LNCAP (cell line): ENCODE measurements at regions not wholly inside any gene's neighbourhood (a gene's known extent, or its start where the extent isn't known, plus 50 kb on each side); places are given as distances from the start of the nearest gene placed in this dataset.

Source experiments
- TF ChIP-seq, protein P1 (sequence below): fragments of 450-650 bp; IDR thresholded peaks from 2 replicates; pipeline ENCODE4 v1.5.1; 2017; ENCODE audit warnings: mild to moderate bottlenecking

DNA sequence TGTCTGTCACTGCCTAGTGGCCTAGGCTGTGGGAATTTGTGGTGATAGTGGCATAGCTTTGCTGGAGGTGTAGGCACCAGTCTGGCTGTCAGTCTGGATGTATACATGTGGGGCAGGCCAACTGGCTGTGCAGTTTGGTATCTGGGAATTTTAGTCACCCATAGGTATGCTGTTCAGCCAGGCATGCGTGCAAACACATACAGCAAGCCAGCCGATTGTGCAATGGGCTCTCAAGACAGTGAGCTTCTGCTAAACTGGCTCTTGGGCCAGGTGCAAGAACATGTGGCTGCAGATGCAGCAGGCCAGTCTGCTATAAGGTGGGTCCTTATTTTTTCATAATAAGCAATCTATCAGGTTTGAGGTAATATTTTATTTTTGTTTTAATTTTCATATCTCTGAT is 87.1 kb upstream of the PLSCR5 start:
- TF ChIP-seq, protein P1, sequence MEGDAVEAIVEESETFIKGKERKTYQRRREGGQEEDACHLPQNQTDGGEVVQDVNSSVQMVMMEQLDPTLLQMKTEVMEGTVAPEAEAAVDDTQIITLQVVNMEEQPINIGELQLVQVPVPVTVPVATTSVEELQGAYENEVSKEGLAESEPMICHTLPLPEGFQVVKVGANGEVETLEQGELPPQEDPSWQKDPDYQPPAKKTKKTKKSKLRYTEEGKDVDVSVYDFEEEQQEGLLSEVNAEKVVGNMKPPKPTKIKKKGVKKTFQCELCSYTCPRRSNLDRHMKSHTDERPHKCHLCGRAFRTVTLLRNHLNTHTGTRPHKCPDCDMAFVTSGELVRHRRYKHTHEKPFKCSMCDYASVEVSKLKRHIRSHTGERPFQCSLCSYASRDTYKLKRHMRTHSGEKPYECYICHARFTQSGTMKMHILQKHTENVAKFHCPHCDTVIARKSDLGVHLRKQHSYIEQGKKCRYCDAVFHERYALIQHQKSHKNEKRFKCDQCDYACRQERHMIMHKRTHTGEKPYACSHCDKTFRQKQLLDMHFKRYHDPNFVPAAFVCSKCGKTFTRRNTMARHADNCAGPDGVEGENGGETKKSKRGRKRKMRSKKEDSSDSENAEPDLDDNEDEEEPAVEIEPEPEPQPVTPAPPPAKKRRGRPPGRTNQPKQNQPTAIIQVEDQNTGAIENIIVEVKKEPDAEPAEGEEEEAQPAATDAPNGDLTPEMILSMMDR = no peak

DNA sequence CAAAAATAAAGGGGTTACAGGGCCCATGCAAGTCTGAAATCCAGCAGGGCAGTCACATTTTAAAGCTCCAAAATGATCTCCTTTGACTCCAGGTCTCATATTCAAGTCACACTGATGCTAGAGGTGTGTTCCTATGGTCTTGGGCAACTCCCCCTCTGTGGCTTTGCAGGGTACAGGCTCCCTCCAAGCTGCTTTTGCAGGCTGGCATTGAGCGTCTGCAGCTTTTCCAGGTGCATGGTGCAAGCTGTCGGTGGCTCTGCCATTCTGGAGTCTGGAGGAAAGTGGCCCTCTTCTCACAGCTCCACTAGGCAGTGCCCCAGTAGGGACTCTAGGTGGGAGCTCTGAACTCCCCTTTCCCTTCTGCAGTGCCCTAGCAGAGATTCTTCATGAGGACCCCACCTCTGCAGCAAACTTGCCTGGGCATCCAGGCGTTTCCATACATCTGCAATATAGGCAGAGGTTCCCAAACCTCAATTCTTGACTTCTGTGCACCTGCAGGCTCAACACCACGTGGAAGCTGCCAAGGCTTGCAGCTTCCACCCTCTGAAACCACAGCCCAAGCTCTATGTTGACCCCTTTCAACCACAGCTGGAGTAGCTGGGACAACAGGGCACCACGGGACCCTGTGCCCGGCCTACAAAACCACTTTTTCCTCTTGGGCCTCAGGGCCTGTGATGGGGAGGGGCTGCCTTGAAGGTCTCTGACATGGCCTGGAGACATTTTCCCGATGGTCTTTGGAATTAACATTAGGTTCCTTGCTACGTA is 80.1 kb upstream of the PLSCR5 start:
- TF ChIP-seq, protein P1 = no peak

DNA sequence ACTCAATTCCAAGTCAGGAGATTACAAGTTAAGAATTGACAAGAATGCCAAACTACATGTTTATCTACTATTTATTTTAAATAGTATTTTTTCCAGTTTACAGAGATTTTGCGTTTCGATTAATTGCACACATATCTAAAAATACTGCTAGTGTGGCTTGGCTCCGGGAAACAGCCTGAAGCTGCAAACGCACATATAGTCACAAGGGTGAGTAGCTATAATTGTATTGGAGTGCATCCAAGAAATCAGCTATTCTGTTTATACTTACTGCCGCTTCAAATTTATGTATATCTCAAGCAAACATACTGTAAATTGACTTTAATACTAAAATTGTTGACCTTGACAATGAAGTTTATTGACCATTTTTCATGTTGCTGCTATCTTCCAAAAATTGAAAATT is 77.0 kb upstream of the PLSCR5 start:
- TF ChIP-seq, protein P1 = no peak

DNA sequence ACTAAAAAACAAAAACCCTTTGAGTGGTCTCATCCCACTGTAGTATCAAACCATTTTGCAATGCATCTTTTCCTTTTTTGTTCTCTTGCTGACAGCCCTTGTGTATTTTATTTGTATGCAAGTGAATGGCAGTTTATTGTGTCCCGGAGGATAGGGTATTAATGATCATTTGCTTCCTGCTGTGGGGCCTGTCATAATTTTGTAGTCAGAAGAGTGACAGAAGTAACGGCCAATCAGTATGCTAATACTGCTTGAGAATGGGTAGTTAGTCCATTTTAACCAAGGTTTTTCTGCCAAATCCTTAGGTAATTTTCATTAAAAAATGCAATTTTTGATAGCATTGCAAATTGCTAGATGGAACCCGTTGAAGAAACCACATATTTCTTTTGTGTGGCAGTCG is 75.5 kb upstream of the PLSCR5 start:
- TF ChIP-seq, protein P1 = no peak

DNA sequence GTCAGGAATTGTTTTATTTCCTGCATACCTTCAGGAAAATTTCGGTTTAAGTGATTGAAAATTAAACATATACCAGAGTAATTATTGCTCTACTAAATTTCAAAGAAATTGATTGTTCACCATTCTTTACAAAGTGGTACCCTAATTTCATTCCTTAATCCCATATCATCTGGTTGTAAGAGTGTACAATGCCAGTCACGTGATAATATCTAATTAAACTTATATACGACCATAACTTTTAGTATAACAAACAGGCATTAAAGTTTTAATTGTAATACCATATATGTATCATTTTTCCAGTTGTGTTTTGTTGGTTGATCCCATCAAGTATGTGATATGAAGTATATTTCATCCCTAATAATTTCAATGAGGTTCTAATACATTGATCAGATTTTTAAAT is 74.8 kb upstream of the PLSCR5 start:
- TF ChIP-seq, protein P1 = no peak

DNA sequence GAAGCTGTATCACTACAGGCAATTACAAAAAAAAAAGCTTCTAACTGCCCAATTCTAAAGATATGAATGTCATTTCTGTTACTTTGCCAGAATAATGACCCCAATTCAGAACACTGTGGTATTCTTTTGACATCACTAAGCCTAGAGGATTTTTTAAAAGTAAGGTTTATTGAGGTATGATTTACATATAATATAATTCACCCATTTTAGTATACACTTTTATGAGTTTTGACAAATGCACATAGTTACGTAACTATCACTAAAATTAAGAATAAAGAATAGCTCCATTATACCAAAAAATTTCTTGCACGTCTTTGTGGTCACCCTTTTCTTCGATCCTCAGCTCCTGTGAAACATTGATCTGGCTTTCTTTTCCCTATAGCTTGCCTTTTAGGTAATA is 74.0 kb upstream of the PLSCR5 start:
- TF ChIP-seq, protein P1 = no peak

DNA sequence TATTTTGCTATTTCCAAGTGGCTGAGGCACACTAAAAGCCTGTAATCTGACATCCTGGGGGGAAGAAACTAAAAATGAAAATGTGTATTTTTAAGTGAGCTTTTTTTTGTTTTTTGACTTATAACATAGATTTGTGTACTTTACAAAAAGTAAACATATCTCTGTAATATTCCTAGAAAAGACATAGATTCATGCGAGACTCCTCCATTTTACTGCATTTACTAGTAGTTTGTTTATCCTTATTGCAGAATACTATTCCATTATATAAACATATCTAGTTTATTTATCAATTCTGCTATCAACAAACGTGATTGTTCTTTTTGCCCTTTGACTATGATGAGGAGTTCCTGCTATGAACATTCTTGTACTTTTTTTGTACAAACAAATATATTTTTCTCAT is 67.8 kb upstream of the PLSCR5 start:
- TF ChIP-seq, protein P1 = no peak

DNA sequence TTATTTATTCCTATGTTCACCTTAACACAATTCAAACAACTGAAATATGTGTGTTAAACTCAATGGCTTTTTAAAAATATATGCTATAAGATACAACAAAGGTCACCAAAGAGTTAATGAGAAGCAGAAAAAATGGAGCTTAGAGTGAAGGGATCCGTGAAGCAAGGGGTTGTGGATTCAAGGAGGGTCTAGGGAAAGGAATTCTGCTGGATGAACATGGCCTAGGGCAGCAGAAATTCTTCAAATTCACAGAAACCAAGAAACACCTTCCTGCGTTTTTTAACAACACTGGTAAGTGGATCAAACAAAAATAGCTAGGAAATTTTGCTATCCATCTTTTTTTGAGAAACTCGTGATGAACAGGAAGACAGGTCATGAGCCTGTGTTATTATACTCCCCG is 59.3 kb upstream of the PLSCR5 start:
- TF ChIP-seq, protein P1 = no peak
